ENCODE measurements at regions not wholly inside any gene's neighbourhood (a gene's known extent, or its start where the extent isn't known, plus 50 kb on each side); places are given as distances from the start of the nearest gene placed in this dataset.

- TF ChIP-seq CTCF (IDR thresholded peaks at IDR 0.05) (no peak), POLR2A (IDR thresholded peaks at IDR 0.05) (no peak)
These were observed 1594.5 kb upstream of the PCDH20 start for GRCh38 chr13:63010072-63010658.
